Vagina (tissue), 2 donors: ENCODE measurements at regions not wholly inside any gene's neighbourhood (a gene's known extent, or its start where the extent isn't known, plus 50 kb on each side); places are given as distances from the start of the nearest gene placed in this dataset.

Experiments
- CTCF ChIP-seq, 3 experiments: fragments of 450-650 bp in 2 of 3; fragments of 200-600 bp in 1 of 3; sonication (generic) in 1 of 3; IDR thresholded peaks; one replicate each; pipeline ENCODE4 v1.5.1; 2017 to 2019; ENCODE audit warnings: antibody characterized with exemption in 3 of 3, mild to moderate bottlenecking in 2 of 3, moderate library complexity in 2 of 3
- POLR2AphosphoS5 ChIP-seq, 2 donors: sonication (generic); formaldehyde crosslinking; IDR thresholded peaks; one replicate each; pipeline ENCODE4 v1.9.0; 2017; ENCODE audit warnings: antibody characterized with exemption in 2 of 2, mild to moderate bottlenecking in 2 of 2, low read depth in 1 of 2; ENCODE audit not compliant: insufficient read depth in 1 of 2

GRCh38 chr18:57984490-57985115 is 59.4 kb upstream of the NEDD4L start:
- TF ChIP-seq CTCF (IDR thresholded peaks at IDR 0.05) (no peak), POLR2AphosphoS5 (IDR thresholded peaks at IDR 0.05; ENCODE audit: insufficient read depth in 1 of 2, low read depth in 1 of 2) (no peak)
